ENCODE measurements at regions not wholly inside any gene's neighbourhood (a gene's known extent, or its start where the extent isn't known, plus 50 kb on each side); places are given as distances from the start of the nearest gene placed in this dataset.

- H3K4me3 ChIP-seq (ENCODE audit: low read depth, low read length) = no peak overlapping the region
- TF ChIP-seq, protein P1, sequence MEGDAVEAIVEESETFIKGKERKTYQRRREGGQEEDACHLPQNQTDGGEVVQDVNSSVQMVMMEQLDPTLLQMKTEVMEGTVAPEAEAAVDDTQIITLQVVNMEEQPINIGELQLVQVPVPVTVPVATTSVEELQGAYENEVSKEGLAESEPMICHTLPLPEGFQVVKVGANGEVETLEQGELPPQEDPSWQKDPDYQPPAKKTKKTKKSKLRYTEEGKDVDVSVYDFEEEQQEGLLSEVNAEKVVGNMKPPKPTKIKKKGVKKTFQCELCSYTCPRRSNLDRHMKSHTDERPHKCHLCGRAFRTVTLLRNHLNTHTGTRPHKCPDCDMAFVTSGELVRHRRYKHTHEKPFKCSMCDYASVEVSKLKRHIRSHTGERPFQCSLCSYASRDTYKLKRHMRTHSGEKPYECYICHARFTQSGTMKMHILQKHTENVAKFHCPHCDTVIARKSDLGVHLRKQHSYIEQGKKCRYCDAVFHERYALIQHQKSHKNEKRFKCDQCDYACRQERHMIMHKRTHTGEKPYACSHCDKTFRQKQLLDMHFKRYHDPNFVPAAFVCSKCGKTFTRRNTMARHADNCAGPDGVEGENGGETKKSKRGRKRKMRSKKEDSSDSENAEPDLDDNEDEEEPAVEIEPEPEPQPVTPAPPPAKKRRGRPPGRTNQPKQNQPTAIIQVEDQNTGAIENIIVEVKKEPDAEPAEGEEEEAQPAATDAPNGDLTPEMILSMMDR (IDR thresholded peaks at IDR 0.05; ENCODE audit: low read depth, low read length, missing control alignments) = no peak
- no peak for DNase-seq (ENCODE audit: low read depth)
- in situ Hi-C loops (cut with HindIII; ENCODE audit: low sequenced_read_pairs) = no loop called here
Observed at GRCh38 chr11:116657842-116658825, 114.7 kb downstream of the BUD13 start.

DNA sequence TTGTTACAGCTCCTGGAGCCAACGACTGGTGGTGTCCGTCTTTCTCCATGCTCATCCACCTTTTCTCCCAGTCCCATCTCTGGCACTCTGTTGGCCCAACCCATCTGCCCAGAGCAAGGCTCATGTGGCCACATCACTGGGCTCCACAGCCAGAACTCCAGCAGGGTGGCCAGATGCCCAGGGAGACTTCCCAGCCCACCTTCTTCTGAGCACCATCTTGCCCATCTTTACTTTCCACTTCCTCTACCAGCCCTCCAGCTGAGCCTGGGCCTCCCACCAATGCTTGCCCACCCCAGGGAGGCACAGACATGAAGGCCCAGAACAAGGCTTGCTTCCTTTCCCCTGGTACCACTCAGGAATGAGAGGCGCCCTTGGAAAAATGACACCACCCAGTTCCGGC, 116.8 kb downstream of the BUD13 start:
- no peak overlapping the region for H3K4me3 ChIP-seq (ENCODE audit: low read depth, low read length)
- DNase-seq (ENCODE audit: low read depth) = no peak
- in situ Hi-C loops (cut with HindIII; ENCODE audit: low sequenced_read_pairs) = no loop called here
- TF ChIP-seq, protein P1 (IDR thresholded peaks at IDR 0.05; ENCODE audit: low read depth, low read length, missing control alignments) = no peak

GRCh38 chr11:116654526-116654925, 118.3 kb downstream of the BUD13 start:
- in situ Hi-C loops (cut with HindIII; ENCODE audit: low sequenced_read_pairs) = no loop called here
- H3K4me3 ChIP-seq (ENCODE audit: low read depth, low read length) = no peak overlapping the region
- TF ChIP-seq, protein P1 (IDR thresholded peaks at IDR 0.05; ENCODE audit: low read depth, low read length, missing control alignments) = no peak
- DNase-seq (ENCODE audit: low read depth) = no peak

- H3K4me3 ChIP-seq (ENCODE audit: low read depth, low read length) = no peak overlapping the region
- TF ChIP-seq, protein P1 (IDR thresholded peaks at IDR 0.05; ENCODE audit: low read depth, low read length, missing control alignments) = no peak
- DNase-seq (ENCODE audit: low read depth) = no peak
- in situ Hi-C loops (cut with HindIII; ENCODE audit: low sequenced_read_pairs) = no loop called here
Observed at GRCh38 chr11:116653206-116653605, 119.6 kb downstream of the BUD13 start.

DNA sequence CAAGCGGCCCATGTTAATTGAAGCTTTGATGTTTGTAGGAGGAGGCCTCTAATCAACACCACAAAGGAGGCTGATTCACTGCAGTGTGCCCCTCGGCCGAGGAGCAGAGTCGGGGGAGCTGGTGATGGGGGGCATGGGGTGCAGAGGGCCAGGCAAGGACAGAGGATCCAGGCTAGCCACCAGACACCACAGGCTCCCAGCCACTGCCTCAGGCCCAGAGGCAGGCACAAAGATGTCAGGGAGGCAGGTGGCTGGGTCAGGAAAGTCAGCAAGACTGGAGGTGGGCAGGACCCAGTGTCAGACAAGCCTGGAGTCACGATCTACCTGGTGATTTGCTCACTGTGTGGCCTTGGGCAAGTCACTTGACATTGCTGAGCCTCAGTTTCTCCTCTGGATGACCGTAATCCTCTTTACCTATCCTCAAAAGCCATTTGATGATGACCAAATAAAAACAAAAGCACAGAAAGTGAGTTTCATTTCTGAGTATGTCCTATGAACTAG, 121.0 kb downstream of the BUD13 start:
- H3K4me3 ChIP-seq (ENCODE audit: low read depth, low read length) = no peak overlapping the region
- DNase-seq (ENCODE audit: low read depth) = no peak
- in situ Hi-C loops (cut with HindIII; ENCODE audit: low sequenced_read_pairs) = no loop called here
- TF ChIP-seq, protein P1 (IDR thresholded peaks at IDR 0.05; ENCODE audit: low read depth, low read length, missing control alignments) = no peak

GRCh38 chr11:116651098-116651736, 121.6 kb downstream of the BUD13 start:
- in situ Hi-C loops (cut with HindIII; ENCODE audit: low sequenced_read_pairs) = no loop called here
- H3K4me3 ChIP-seq (ENCODE audit: low read depth, low read length) = no peak overlapping the region
- DNase-seq (ENCODE audit: low read depth) = no peak
- TF ChIP-seq, protein P1 (IDR thresholded peaks at IDR 0.05; ENCODE audit: low read depth, low read length, missing control alignments) = no peak
